Activated CD4-positive, CD25-positive, alpha-beta regulatory T cell treated with anti-CD3 and anti-CD28 coated beads, Interleukin-2, amount 50 U/mL, for 72 hours (primary cell): ENCODE measurements at regions not wholly inside any gene's neighbourhood (a gene's known extent, or its start where the extent isn't known, plus 50 kb on each side); places are given as distances from the start of the nearest gene placed in this dataset.
"Not testable (repeated sequence)": the region's sequence is repeated elsewhere in the genome, so short reads cannot be mapped to it uniquely, and the experiment has no call there.

Experiments
- DNase-seq: peaks from one replicate; pipeline ENCODE4 v3.0.0; 2021

DNA sequence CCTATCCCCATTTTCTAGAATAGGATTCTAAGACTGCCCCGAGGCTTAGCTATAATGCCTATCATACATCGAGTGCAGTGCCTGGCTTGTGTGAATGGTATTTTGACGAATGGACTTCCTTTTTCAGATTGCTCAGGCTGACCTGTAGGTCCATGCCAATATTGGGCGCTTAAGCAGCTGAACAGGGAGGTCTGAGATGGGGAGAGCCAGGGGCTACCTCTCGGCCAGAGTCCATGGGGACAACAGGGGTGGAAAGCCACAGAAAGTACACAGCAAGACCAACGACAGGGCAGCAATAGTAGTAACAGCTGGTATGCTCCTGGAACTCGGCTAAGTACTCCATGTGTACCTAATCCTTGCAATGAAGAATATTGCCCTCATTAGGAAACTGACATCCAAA lies 91.7 kb upstream of the WSCD1 start:
- DNase-seq = no peak

DNA sequence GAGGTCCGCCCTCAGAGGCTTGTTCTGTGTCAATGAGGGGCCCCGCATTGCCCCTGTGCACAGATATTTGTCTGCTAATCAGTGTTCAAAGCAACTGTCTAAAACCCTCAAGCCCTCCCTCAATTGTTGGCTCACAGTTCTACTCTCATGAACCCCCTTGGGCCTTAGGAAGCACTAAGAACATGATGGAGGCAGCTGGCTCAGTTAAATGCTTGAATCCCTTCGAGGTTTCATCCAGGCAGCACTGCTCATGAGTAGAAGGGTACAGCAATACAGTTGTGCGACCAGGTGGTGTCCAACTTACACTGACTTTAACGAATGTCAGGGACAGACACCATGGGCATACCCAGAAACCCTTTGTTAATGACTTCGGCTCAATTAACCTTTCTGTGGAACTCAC lies 89.2 kb upstream of the WSCD1 start:
- no peak for DNase-seq

DNA sequence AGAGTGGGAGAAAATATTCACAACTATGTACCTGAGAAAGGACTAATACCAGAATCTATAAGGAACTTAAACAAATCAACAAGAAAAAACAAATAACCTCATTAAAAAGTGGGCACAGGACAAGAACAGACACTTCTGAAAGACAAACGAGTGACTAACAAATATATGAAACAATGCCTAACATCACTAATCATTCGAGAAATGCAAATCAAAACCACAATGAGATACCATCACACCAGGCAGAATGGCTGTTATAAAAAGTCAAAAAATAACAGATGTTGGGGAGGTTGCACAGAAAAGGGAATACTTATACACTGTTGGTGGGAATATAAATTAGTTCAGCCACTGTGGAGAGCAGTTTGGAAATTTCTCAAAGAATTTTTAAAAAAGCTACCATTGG lies 83.5 kb upstream of the WSCD1 start:
- DNase-seq = no peak

- DNase-seq = no peak
Observed at GRCh38 chr17:6000426-6000825, 69.8 kb upstream of the WSCD1 start.

DNA sequence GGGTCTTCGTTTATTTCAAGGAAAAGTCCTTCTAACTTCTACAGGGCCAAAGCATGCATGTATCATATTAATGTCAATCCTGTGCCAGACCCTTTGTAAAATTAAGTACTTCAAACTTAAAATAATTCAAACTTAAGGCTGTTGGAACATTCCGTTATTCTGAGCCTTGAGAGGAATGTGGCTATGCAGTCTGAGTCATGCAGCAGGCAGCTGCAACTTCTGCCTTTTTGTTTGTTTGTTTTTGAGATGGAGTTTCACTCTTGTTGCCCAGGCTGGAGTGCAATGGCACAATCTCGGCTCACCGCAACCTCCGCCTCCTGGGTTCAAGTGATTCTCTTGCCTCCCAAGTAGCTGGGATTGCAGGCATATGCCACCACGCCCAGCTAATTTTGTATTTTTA lies 67.0 kb upstream of the WSCD1 start:
- DNase-seq = not testable (repeated sequence)

DNA sequence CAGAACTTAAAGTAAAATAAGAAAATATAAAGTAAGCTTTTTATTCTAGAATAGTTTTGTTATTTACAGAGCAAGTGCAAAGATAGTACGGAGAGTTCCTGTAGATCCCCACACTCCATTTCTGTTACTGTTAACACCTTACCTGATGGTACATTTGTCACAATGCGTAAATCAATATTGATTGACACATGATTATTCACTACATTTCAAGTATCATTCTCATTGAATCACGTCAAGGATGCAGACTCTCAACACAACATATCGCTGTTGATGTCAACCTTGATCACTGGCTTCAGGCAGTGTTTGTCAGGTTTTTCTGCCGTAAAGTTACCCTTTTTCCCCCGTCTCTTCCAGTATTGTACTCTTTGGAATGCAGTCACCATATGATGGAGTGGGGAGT lies 64.2 kb upstream of the WSCD1 start:
- DNase-seq = no peak

GRCh38 chr17:6011206-6011605 lies 59.0 kb upstream of the WSCD1 start:
- DNase-seq = no peak

- no peak for DNase-seq
Observed at GRCh38 chr17:6018788-6019187, 51.4 kb upstream of the WSCD1 start.

- no peak for DNase-seq
Observed at GRCh38 chr17:6019959-6020358, 50.2 kb upstream of the WSCD1 start.

DNA sequence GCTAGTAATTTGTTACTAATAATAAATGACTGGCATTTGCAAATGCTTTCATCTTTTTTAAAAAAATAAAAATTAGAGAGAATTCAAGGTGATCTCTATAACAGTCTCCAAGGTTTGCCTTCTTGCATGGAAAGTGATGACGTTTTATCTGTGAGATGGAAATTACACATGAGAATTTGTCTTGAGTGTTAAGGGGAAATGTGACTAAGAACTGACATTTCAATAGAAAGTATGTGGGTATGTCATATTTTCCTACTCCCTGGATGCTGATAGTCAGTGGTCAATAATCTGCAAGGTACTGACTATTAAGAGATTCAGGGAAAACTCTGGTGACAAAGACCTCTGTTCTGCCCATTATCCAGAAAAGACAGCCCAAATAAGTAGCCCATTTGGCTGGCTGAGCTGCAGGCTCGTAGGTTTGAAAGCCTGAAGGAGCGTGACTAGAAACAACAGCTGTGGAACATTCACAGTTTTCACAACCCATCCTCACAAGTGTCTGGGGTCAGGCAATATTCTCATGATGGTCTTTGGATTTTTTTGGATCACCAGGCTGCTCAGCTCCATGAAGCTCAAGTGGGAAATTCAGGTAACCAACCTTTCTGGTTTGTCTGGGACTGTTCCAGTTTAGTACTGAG lies 49.7 kb upstream of the WSCD1 start:
- DNase-seq = no peak
